ENCODE measurements at regions not wholly inside any gene's neighbourhood (a gene's known extent, or its start where the extent isn't known, plus 50 kb on each side); places are given as distances from the start of the nearest gene placed in this dataset.

DNA sequence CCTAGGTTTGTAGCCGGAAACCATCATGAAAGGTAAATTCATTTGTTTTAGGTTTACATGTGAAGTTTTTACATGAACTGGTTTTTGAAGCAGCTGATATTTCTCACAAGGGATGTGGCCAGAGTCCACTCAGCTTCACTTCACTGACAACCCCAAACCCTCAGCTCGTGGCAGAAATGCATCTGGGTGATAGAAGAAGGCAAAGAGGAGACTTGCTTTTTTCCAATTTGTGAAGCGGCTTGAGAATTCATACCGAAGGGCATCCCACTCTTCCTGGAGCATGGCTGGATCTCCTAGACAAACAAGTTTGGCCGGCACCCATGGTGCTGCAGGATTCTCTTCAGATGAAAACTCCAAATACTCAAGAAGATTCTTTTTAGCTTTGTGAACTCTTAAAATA, 392.8 kb upstream of the CNR1 start:
- no peak for DNase-seq (ENCODE audit: low read depth)

DNA sequence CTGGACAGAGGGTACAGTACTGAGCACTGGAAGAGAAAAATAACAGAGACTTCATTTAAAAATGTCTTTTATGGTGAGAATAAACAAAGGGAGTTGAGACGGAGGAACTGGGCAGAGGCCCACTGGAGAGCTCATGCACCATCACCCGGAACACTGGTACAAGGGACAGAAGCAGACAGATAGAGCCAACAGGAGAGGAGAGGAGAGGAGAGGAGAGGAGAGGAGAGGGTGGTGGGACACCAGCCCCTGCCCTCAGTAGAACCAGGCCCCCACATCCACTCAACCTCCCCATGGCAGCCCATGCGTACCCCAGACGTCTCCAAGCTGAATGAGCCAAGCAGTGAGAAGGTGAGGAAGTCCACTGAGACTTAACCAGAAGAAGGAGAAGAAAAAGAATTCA, 390.5 kb upstream of the CNR1 start:
- no peak for DNase-seq (ENCODE audit: low read depth)

DNA sequence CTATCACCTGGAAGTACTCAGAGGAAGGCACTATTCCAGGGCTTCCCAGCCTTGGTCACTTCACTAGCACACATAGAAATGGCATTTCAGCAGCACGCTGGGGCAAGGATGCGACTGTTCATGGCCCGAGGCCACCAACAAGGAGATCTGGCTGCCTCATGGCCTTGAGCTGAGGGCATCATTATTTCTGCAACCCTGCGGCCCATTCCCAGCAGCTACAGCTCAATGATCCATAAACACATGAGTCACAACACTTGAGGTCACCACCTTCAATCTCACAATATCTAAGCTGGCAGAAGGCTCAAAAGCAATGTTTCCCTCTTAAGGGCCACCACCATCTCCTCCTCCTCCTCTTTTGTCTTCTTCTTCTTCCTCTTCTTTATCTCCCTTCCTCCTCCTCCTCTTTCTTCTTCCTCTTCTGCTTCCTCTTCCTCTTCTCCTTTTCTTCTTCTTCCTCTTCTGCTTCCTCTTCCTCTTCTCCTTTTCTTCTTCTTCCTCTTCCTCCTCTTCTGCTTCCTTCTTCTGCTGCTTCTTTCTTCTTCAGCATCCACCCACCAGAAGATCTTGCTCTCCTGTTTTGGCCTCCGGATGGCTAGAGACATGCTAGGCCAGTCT, 382.9 kb upstream of the CNR1 start:
- DNase-seq (ENCODE audit: low read depth), result no peak

DNA sequence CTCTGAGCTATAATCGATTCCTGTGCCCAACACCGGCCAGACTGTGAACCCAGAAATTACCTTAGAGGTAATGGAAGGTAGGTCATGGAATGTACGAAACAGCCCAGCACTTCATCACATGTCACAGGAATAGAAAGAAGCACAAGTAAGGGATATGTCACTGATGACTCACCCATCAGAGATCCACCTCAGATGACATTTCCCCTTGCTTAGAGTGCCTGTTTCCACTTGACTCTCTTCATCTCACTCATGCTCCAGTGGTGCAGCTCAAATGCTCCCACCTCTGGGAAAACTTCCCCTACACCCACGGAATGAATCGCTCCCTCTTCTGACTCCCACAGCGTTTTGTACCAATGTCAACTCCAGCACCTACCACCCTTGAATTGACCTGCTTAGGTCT, 381.6 kb upstream of the CNR1 start:
- DNase-seq (ENCODE audit: low read depth), result no peak

DNA sequence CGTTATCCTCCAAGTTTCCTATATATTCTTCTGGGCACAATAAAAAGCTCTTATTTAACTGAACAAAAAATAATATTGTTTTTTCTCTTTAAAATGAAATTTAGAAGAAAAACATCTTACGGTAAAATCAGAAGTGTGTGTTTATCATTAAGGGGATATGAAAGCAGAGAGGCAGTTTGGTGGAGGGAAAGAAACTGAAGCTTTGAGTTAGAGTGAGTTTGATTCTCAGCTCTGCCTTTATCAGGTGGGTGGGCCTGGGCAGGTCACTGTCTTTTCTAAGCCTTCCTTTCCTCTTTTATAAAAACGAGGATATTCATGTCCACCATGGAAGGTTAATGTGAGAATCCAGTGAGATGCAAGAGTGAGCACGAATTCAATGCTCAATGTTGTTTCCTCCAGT, 379.8 kb upstream of the CNR1 start:
- DNase-seq (ENCODE audit: low read depth), result no peak

DNA sequence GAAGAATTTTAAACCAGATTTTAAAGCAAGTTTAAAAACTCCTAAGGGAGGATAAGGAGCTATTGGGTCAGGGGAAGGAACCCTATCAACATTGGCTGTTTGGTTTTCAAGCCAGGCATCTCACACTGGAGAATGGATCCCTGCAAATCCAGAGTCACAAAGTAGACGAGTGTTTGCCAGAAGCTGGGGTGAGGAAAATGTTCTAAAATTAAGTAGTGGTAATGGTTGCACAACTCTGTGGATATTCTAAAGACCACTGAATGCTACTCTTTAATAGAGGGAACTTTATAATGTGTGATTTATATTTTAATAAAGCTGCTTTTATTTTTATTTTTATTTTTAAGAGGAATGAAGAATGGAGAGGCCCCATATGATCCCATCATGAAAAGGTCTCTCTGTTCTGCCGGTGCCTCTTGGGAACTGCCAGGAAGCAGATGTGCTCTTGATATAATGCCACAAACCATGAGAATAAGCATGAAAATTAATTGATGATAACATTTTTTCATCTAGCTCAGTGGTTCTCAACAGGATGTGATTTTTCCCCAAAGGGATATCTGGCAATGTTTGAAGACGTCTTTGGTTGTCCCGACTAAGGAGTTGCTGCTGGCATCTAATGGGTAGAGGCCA, 379.0 kb upstream of the CNR1 start:
- no peak for DNase-seq (ENCODE audit: low read depth)

DNA sequence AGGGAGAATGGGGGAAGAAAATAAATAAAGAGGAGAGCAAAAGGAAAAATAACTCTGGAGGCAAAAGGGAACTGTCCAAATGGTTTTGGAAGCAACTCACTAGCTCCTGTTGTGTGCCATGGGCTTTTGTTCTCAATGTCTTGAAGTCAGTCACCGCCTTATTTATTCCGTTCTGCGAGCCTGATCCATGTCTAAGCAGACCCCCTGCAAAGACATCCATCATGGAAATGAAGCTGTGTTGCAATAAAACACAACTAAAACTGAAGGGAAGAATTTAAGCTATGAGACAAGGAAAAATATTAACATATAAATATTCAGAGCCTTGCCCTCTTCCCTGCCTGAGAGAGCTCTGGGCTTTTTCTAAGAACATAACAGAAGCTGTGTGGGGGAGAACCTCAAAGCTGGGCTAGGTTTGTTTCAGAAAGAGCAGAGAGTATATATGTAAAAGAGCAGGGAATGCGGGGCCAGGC, 373.2 kb upstream of the CNR1 start:
- no peak for DNase-seq (ENCODE audit: low read depth)

DNA sequence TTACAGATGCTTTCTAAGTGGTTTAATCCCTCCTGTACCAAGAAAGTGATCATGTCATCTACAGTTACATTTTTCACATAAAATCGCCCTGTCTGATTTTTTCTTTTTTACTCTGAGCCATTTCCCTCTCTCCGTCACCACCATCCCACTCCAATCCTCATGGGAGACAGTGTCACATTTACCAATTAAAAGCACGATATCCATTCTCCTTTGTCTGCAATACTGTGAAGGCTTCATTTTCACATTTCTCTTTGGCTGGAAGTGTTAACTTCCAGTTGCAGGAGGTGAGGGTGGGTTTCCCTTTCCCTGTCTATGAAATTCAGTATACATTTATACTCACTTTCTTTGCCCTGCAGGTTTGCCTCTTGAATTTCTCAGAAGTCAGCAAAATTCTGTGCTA, 372.7 kb upstream of the CNR1 start:
- no peak for DNase-seq (ENCODE audit: low read depth)

DNA sequence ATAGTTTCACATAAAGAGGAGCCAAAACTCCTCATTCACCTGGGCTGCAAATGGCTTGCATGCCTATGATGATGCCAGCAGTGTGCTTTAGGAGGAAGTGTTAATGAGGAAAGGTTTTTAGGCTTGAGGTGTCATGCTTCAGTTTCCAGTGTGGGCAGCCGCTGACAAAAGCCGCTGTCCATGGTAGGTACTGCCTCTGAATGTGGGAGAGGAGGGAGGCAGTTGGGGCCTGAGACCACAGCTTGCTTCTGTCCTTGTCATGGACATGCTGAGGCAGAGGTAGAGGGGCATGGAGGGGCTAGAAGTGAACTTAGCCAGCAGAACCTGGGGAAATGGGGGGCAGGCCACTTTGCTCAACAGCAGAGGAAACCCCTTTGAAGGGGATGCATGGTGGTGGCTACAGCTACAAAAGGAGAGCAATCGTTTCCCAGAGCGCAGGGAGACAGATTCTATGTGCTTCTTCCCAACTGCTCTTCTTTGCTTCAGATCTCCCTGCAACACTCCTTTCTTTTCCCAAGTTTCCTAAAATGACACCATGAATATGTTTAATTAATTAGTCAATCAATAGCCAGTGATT, 372.1 kb upstream of the CNR1 start:
- DNase-seq (ENCODE audit: low read depth), result peak; percentile 17

DNA sequence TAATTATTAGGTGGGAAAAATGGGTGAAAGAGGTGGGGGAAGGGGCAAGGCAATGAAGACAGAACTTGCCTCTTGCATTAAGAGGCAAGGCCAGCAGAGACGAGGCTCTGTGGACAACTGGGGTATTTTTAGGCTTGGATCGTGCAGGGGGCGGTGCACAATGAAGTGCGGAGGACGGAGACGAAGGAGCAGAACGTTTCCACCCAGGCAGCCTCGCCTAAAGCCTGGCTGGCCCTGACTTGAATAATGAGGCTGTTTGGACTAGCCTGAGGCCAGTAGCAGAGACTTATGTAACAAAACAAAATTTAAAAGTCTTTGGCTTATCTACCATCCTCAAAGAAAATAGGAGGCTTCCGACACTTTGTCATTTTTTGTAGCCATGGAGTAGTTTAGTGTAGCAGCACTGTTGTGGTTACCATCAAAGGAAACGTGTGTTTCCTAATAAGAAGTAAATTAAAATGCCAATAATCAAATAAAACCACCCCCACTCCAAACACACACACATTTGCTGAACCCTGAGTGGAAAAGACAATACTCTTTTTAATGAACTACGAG, 370.0 kb upstream of the CNR1 start:
- DNase-seq (ENCODE audit: low read depth), result no peak

DNA sequence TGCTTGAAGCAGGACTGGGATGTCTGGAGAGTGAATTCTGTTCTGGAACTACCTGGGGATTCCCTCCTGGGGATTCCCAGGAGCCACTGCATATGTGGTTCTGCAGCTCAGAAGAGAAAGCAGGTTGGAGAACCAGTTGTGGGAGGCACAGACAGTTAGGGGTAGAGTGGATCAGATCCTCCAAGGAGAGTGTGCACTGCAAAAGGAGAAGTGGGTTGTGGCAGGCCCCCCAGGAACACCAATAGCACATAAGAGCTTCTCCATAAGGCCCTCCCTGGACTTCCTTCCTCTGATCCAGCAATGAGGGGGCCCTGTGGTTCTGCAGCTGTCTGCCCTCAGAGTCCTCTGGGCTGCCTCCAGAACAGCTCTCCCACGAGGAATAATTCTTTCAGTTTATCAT, 369.2 kb upstream of the CNR1 start:
- DNase-seq (ENCODE audit: low read depth), result no peak

DNA sequence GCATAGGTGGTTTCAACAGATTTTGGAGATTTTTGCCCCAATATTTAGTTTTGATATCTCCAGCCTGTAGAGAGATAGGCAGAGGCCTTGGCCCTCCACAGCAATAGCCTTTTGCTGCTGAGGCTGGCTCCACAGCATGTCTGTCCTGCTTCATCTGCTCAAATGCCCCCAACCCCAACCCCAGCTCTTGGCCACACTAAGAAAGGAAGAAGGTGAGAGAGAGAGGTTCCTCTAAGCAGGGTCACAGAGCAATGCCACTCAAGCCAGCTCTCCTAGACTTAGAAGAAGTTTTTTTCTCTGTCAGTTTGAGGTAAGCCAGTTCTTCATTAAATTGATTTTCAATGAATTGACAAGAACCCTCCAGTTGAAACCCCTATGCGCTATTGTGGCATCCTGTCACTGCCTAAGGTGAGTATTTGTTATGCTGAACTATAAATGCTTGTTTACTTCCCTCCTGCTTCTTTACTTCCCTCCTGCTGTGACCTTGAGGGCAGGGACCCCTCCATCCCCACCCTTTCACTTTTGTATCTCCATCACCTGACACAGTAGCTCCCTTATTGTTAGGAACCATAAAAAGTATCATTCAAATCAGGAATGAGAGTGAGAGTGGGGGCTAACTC, 366.2 kb upstream of the CNR1 start:
- DNase-seq (ENCODE audit: low read depth), result no peak

DNA sequence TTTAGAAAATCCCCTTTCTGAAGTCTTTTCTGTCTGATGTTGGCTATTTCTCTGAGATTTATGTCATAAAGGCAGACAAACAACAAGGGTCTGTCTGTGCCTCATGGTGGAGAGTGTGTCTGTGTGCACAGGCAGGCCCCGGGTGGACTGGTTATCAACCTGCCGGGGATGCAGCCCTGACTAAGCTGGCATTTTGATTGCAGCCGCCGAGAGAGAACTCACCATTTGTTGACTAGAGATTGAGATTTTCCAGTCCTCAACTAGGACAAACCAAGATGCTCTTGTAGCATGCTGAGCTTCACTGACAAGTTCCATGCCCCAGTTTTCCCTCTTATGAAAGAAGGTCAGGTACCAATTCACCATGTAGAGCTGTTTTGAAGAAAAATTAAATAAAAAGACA, 363.6 kb upstream of the CNR1 start:
- no peak for DNase-seq (ENCODE audit: low read depth)

DNA sequence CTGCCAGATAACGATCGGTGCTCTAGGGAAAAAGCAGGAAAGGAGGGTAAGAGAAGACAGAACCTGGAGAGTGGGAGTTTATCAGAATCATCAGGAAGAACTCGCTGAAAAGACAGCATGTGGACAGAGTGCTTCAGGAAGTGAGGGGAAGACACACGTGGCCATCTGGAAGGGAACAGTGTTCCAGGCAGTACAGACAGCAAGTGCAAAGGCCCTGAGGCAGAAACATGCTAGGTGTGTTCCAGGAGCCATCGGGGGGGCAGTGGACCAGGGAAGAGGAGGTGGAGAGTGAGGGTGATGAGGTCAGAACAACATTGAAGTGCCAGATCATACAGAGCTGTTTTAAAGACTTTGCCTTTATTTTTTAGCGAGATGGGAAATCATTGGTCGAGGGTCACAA, 354.3 kb upstream of the CNR1 start:
- DNase-seq (ENCODE audit: low read depth), result no peak

DNA sequence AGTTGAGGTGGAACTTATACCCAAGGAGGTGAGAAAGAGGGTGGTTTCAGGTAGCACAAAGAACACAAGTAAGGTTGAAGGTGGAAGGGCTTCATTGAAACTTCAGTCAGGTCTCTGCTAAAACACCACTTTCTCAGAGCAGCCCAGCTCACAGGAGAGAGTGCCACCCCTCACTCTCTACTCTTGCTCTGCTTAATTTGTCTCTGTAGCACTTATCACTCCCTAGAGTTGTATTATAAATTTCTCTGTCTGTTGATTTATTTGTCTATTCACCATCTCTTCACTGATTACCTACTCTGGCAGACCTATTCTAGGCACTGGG, 353.8 kb upstream of the CNR1 start:
- DNase-seq (ENCODE audit: low read depth), result no peak

DNA sequence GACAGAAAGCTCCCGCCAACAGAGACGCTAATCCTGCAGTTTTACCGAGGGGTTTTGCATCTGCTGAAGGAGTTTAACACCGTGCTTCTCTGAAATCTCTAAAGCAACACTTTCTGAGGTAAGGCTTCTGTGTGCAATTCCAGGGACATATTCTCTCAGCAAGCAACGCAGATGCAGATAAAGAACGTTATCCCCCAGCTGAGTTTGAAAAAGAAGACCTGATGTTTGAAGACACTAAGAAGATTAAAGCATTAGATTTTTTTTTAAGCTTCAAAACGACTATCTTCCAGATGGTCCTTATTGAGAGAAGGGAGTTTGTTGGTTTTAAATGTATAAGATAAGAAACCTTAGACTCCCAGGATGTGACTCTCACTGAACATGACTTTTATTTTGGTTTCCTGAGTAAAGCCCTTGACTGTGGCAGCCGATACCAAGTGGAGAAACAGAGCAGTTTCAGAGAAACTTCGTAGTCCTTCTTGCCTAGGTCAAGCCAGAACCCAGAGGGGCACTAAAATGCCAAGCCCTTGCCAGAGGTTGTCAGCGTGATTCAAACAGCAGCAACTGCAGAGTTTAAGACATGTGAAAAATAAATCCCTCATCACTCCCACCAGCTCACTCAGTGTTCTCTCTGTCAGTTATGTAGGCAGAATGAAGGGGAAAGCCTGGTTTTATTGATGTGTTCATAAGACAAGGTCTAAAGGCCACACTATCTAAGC, 353.3 kb upstream of the CNR1 start:
- DNase-seq (ENCODE audit: low read depth), result no peak

DNA sequence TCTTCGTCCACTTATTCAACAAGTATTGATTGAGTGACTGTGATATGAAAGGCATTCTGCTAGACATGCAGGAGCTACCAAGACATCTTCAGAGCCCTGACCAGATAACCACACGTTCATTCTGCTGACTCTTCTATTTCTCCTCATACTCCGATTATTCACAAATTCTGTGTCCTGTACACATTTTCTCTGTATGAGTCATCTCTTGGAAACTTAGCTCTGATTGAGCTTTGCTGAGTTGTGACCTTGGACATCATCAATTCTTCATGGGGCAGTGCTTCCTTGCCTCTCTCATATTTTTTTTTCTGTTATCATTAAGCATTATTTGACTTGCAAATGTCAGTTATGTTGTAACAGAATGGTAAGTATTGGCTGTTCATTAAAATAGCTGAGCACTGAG, 351.6 kb upstream of the CNR1 start:
- peak; percentile 21 for DNase-seq (ENCODE audit: low read depth)

DNA sequence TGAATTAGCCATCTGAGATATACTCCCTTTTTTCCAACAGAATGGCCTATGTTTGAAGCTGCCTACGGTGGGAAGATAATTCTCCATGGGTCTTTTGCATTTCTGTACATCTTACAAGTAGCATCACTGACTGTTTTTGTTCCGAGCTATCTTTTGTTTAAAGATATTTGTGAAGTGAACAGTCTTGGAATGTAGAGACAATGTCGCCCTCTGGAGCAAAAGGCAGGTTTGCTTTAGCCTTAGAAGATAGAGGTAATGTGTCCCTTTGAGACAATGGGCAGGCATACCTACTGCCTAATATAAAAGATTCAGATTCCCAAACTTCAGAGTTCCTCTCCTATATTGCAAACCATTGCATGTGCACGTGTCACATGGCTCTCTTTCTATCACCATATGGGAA, 347.8 kb upstream of the CNR1 start:
- no peak for DNase-seq (ENCODE audit: low read depth)

DNA sequence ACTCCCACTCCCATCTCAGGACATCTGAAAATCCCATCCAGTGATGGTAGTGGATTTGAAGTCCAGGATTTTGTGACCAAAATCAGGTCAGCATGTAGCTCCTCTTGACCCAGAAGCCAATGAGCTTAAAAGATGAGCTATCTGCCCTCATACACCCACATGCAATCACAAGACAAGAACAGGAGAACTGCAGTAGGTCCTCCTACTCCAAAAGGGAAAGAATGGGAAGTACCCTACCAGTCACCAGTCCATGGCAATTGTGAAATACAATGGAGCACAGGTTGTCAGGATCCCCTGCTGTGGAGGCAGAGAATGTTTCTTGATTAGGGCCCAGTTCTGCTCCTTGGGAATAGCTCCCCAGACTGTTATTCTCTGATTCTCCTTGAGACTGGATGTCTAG, 347.3 kb upstream of the CNR1 start:
- no peak for DNase-seq (ENCODE audit: low read depth)

DNA sequence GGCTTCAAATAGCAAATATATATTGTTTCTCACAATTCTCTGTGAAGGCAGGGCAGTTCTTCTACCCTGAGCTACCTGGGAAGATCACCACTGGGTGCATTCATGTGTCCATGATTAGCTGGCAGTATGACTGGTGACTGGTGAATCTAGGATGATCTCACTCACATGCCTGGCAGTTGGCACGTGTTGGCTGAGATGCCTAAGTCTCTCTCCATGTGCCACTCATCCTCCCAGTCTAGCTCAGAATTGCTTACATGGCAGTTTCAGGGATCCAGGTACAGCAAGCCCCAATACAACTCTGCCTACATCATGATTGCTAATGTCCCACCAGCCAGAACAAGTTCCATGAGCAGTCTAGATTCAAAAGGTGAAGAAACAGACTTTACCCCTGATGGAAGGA, 346.8 kb upstream of the CNR1 start:
- DNase-seq (ENCODE audit: low read depth), result no peak

DNA sequence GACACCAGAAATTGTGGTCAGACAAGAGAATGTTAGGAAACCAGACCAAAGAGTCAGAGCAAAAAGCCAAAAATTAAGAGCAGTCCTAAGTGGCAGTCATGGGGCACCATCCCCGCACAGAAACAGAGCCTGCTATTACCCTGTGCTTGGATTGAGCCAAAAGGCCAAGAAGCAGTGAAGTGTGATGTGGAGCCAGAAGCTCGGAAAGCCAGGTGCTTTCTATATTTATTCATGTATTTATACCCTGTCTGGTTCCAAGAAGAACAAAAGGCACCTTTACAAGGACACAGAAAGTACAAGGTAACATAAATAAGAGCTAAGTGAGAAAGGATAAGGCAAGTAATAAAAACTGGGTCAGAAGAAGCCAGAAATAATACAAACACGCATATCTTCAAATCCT, 336.2 kb upstream of the CNR1 start:
- DNase-seq (ENCODE audit: low read depth), result no peak

DNA sequence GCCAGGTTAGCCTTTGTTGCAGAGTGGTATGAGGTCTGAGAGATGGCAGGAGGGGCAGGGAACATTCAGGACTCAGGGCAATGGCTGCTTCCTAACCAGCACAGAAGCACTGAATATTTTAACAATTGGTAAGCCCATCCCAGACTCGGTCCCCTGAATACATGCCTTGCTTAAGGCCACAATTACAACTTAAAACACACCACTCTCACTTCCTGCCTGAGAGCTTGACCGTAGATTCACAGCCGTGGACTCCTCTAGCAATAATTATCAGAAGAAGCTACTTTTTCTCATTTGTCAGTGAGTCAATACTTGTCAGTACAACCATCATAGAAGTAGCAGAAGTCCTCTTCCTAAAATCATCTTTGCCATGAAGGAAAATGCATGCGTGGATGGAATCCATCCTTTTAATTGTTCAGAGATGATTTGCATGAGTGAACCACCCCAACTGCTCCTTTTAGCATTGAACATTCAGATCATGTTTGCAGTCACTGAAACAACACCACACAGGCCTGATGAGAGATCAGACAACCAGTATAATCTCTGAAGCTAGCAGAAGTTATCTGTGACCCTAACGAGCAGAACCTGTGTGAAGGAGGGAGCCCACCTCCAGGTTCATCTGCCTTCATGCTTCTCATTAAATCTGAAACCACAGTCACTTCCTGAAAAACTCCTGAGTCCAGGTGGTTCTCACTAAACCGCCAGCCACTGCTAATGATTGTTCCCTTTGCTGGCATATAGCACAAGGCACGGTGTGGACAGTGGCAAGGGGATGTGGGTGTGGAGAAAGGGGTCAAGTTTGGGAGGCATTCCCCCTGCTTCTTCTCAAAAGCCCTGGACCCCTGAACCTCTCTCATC, 333.9 kb upstream of the CNR1 start:
- no peak for DNase-seq (ENCODE audit: low read depth)

Data from iris pigment epithelial cell (primary cell).